SK-N-SH (cell line): ENCODE measurements at regions not wholly inside any gene's neighbourhood (a gene's known extent, or its start where the extent isn't known, plus 50 kb on each side); places are given as distances from the start of the nearest gene placed in this dataset.

Source experiments
- CTCF ChIA-PET: fragments of 300-600, 350-600 bp; formaldehyde crosslinking; extraction: SDS; loops from one replicate; lab custom pipeline; 2021; lab: Yijun Ruan, JAX
- POLR2A ChIA-PET: fragments of 350-600 bp; sonication (Branson Sonifier 250); formaldehyde crosslinking; extraction: SDS; loops from one replicate; lab custom pipeline; 2020; ENCODE audit warnings: antibody characterized with exemption, inconsistent platforms; lab: Yijun Ruan, JAX
- DNase-seq: peaks from one replicate; pipeline ENCODE4 v3.0.0; 2012
- H2AFZ ChIP-seq: fragments of 200-600 bp; sonication (generic); 2 replicates; pipeline ENCODE4 v1.8.1; 2016; ENCODE audit warnings: antibody characterized with exemption, mild to moderate bottlenecking, low read depth
- H3F3A ChIP-seq: fragments of 200-600 bp; sonication (generic); replicated peaks from 2 replicates; pipeline ENCODE3; 2016; ENCODE audit warnings: antibody characterized with exemption, mild to moderate bottlenecking; ENCODE audit not compliant: insufficient read depth
- H3K27ac ChIP-seq, 2 experiments: fragments of 200-500 bp in 1 of 2; fragments of 200-600 bp in 1 of 2; sonication (Bioruptor generic) in 1 of 2; sonication (generic), shearing (Covaris generic) in 1 of 2; 2 replicates each; pipeline versions ENCODE4 v1.5.1 to v1.6.1; 2014 to 2016; ENCODE audit warnings: low read depth in 2 of 2, inconsistent platforms in 1 of 2, low read length in 1 of 2, mild to moderate bottlenecking in 1 of 2, mixed read lengths in 1 of 2
- H3K27me3 ChIP-seq: fragments of 200-600 bp; sonication (generic), shearing (Covaris generic); 2 replicates; pipeline ENCODE4 v1.6.1; 2016; ENCODE audit warnings: mixed run types; ENCODE audit not compliant: insufficient read depth
- H3K36me3 ChIP-seq, 2 experiments: fragments of 200-500 bp in 1 of 2; fragments of 200-600 bp in 1 of 2; sonication (Bioruptor generic) in 1 of 2; sonication (generic) in 1 of 2; replicated peaks in 1 of 2; 2 replicates each; pipeline versions ENCODE3 to v1.5.1; 2014 to 2016; ENCODE audit warnings: low read length in 1 of 2, mild to moderate bottlenecking in 1 of 2; ENCODE audit not compliant: insufficient read depth in 2 of 2, control insufficient read depth in 1 of 2
- H3K4me1 ChIP-seq, 2 experiments: fragments of 200-500 bp in 1 of 2; fragments of 200-600 bp in 1 of 2; sonication (Bioruptor generic) in 1 of 2; sonication (generic), shearing (Covaris generic) in 1 of 2; 2 replicates each; pipeline versions ENCODE4 v1.5.1 to v1.6.1; 2014 to 2016; ENCODE audit warnings: low read depth in 1 of 2, low read length in 1 of 2, mixed run types in 1 of 2; ENCODE audit not compliant: insufficient read depth in 2 of 2, control insufficient read depth in 1 of 2
- H3K4me2 ChIP-seq: fragments of 200-600 bp; sonication (generic), shearing (Covaris generic); 2 replicates; pipeline ENCODE4 v1.6.1; 2017; ENCODE audit warnings: mixed run types
- H3K4me3 ChIP-seq, 2 experiments: fragments of 200-500 bp in 1 of 2; fragments of 200-600 bp in 1 of 2; sonication (Bioruptor generic) in 1 of 2; sonication (generic), shearing (Covaris generic) in 1 of 2; 2 replicates each; pipeline versions ENCODE4 v1.5.1 to v1.8.1; 2014 to 2016; ENCODE audit warnings: low read depth in 2 of 2, inconsistent platforms in 1 of 2, low read length in 1 of 2, mild to moderate bottlenecking in 1 of 2, mixed read lengths in 1 of 2, moderate library complexity in 1 of 2
- H3K79me2 ChIP-seq: fragments of 200-600 bp; sonication (generic); 2 replicates; pipeline ENCODE4 v1.8.1; 2017; ENCODE audit warnings: mild to moderate bottlenecking; ENCODE audit not compliant: insufficient read depth
- H3K9ac ChIP-seq: fragments of 200-600 bp; sonication (generic); 2 replicates; pipeline ENCODE4 v1.6.1; 2017; ENCODE audit warnings: mixed run types
- H3K9me2 ChIP-seq: fragments of 200-600 bp; sonication (generic); 2 replicates; pipeline ENCODE4 v1.6.1; 2017; ENCODE audit warnings: mixed run types
- H3K9me3 ChIP-seq: fragments of 200-600 bp; sonication (generic); 2 replicates; pipeline ENCODE4 v1.6.1; 2017; ENCODE audit warnings: mixed run types, mild to moderate bottlenecking, moderate library complexity
- H4K20me1 ChIP-seq: fragments of 200-600 bp; sonication (generic); 2 replicates; pipeline ENCODE4 v1.6.1; 2017; ENCODE audit warnings: mild to moderate bottlenecking, mixed run types; ENCODE audit not compliant: insufficient read depth
- EP300 ChIP-seq, 2 experiments: IDR thresholded peaks; 2 replicates each; pipeline versions ENCODE4 v1.4.0 to v1.6.1; 2012; ENCODE audit warnings: borderline replicate concordance in 1 of 2, low read depth in 1 of 2, low read length in 1 of 2
- EZH2phosphoT487 ChIP-seq: fragments of 200-600 bp; sonication (generic); IDR thresholded peaks from 2 replicates; pipeline ENCODE4 v1.6.1; 2017; ENCODE audit warnings: low read depth, mixed run types, mild to moderate bottlenecking, antibody characterized with exemption, moderate library complexity, borderline replicate concordance
- FOSL2 ChIP-seq: IDR thresholded peaks from 2 replicates; pipeline ENCODE4 v1.4.0; 2012; ENCODE audit warnings: low read depth, mild to moderate bottlenecking, moderate library complexity, borderline replicate concordance
- FOXM1 ChIP-seq: IDR thresholded peaks from 2 replicates; pipeline ENCODE4 v1.4.0; 2012; ENCODE audit warnings: low read depth, mild to moderate bottlenecking
- JUND ChIP-seq: IDR thresholded peaks from 2 replicates; pipeline ENCODE4 v1.4.0; 2012
- MEF2A ChIP-seq: IDR thresholded peaks from 2 replicates; pipeline ENCODE4 v1.4.0; 2012; ENCODE audit warnings: low read depth, borderline replicate concordance
- MXI1 ChIP-seq: IDR thresholded peaks from 2 replicates; pipeline ENCODE4 v1.6.1; 2012; ENCODE audit warnings: mild to moderate bottlenecking, low read depth, low read length, improper control_type of control experiment
- NFIC ChIP-seq: IDR thresholded peaks from 2 replicates; pipeline ENCODE4 v1.4.0; 2012; ENCODE audit warnings: borderline replicate concordance
- POLR2AphosphoS5 ChIP-seq: IDR thresholded peaks from 2 replicates; pipeline ENCODE4 v1.6.1; 2012; ENCODE audit warnings: low read depth, low read length
- RCOR1 ChIP-seq: fragments of 150-350 bp; IDR thresholded peaks from 2 replicates; pipeline ENCODE4 v1.6.1; 2017; ENCODE audit warnings: antibody characterized with exemption, low read length
- RXRA ChIP-seq: IDR thresholded peaks from 2 replicates; pipeline ENCODE4 v1.4.0; 2012; ENCODE audit warnings: low read depth, mild to moderate bottlenecking, borderline replicate concordance
- SIN3A ChIP-seq: IDR thresholded peaks from 2 replicates; pipeline ENCODE4 v1.6.1; 2012; ENCODE audit warnings: low read depth, mild to moderate bottlenecking, low read length, moderate library complexity, borderline replicate concordance
- SMC3 ChIP-seq: IDR thresholded peaks from 2 replicates; pipeline ENCODE4 v1.6.1; 2012; ENCODE audit warnings: low read depth, low read length, improper control_type of control experiment
- TAF1 ChIP-seq: IDR thresholded peaks from 2 replicates; pipeline ENCODE4 v1.6.1; 2012; ENCODE audit warnings: low read depth, mild to moderate bottlenecking, low read length, moderate library complexity, borderline replicate concordance
- TCF12 ChIP-seq: IDR thresholded peaks from 2 replicates; pipeline ENCODE4 v1.4.0; 2012
- TEAD4 ChIP-seq: IDR thresholded peaks from 2 replicates; pipeline ENCODE4 v1.4.0; 2012; ENCODE audit warnings: mild to moderate bottlenecking, borderline replicate concordance; ENCODE audit not compliant: insufficient read depth
- YY1 ChIP-seq: IDR thresholded peaks from 2 replicates; pipeline ENCODE4 v1.4.0; 2012; ENCODE audit warnings: low read depth, mild to moderate bottlenecking
- WGBS: methylation state at CpG from one replicate; pipeline ENCODE4 v1.1.6; 2017; ENCODE audit warnings: low lambda C conversion rate; 5-methylcytosine and 5-hydroxymethylcytosine counted together
- TF ChIP-seq, protein P1 (sequence below): fragments of 150-350 bp; IDR thresholded peaks from 2 replicates; pipeline ENCODE4 v1.6.1; 2017; ENCODE audit warnings: antibody characterized with exemption, low read length, low read depth, borderline replicate concordance
- TF ChIP-seq, protein P2 (sequence below): IDR thresholded peaks from 2 replicates; pipeline ENCODE4 v1.4.0; 2012; ENCODE audit warnings: low read depth, borderline replicate concordance
- TF ChIP-seq, protein P3 (sequence below): fragments of 150-350 bp; IDR thresholded peaks from 2 replicates; pipeline ENCODE4 v1.6.1; 2016; ENCODE audit warnings: mild to moderate bottlenecking, low read depth, low read length
- TF ChIP-seq, protein P4 (sequence below): IDR thresholded peaks from 2 replicates; pipeline ENCODE4 v1.6.1; 2012; ENCODE audit warnings: mild to moderate bottlenecking, low read depth, low read length, moderate library complexity

DNA sequence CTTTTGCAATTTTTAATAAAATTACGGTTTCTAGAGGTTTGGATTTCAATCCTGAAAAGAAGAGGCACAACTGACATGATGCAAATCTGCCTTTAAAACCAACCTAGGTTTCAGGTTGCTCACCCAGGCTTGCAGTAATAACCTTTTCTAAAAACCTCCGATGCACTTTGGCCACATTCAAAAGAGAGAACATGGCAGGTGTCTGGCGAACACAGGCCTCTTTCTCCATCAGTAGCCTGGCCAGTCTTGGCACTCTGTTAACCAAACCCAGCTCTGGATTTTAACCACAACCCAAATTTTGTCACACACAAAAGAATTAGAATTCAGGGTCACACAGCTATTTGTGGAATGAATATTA is 55.8 kb upstream of the MAFB start:
- Histone ChIP-seq H3K4me3 (no peak overlapping the region), H3K9me3 (no peaks in the 10 kb centered on the region), H3K9me2 (no peaks in the 10 kb centered on the region), H3K27ac (no peak overlapping the region), H3K4me1 (peaks cover 0 to 10% of the 10 kb centered on the region in 2 experiments; a peak in 1 of 4 replicates), H4K20me1 (no peaks in the 10 kb centered on the region), H3F3A (no peaks in the 10 kb centered on the region), H2AFZ (no peak overlapping the region), H3K36me3 (no peaks in the 10 kb centered on the region), H3K4me2 (no peak overlapping the region), H3K27me3 (no peaks in the 10 kb centered on the region), H3K9ac (no peak overlapping the region), H3K79me2 (no peaks in the 10 kb centered on the region)
- ChIA-PET POLR2A (no interaction called here), CTCF (interaction anchor here (1.5 to 2.5 kb wide), 2 partner anchors 201 to 218 kb away, joined by 8 to 11 read pairs; no protein-coding TSS in a partner anchor)
- 37% methylated on average over 3 of the region's 3 CpGs for WGBS
- TF ChIP-seq FOXM1, result no peak
- TF ChIP-seq, protein P1, sequence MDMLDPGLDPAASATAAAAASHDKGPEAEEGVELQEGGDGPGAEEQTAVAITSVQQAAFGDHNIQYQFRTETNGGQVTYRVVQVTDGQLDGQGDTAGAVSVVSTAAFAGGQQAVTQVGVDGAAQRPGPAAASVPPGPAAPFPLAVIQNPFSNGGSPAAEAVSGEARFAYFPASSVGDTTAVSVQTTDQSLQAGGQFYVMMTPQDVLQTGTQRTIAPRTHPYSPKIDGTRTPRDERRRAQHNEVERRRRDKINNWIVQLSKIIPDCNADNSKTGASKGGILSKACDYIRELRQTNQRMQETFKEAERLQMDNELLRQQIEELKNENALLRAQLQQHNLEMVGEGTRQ, result no peak
- no peak for TF ChIP-seq SIN3A
- TF ChIP-seq EP300 (IDR thresholded peaks at IDR 0.05; ENCODE audit: borderline replicate concordance in 1 of 2, low read depth in 1 of 2, low read length in 1 of 2), result no peak
- TF ChIP-seq, protein P2, sequence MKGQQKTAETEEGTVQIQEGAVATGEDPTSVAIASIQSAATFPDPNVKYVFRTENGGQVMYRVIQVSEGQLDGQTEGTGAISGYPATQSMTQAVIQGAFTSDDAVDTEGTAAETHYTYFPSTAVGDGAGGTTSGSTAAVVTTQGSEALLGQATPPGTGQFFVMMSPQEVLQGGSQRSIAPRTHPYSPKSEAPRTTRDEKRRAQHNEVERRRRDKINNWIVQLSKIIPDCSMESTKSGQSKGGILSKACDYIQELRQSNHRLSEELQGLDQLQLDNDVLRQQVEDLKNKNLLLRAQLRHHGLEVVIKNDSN, result no peak
- DNase-seq, result no peak

DNA sequence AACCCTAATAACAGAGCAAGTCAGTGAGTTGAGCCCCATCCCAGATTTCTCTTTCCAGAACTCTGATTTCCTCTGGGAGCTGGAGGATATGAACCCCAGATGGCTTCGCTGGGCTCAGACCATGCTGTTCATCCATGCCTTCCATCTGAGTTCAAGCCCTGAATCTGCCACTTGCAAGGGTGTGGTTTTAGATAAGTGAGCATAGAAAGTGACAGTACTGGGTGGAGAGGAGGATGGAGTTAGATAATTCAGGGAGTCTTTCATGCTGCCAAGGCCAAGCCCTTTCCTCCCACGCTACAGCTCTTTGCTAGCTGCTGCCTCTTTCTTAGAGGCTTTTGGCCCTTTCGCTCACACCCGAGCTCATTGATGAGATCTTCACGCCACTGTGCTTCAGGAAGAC is 57.2 kb upstream of the MAFB start:
- H3K4me3 ChIP-seq, result no peak overlapping the region
- TF ChIP-seq FOSL2 (no peak), EZH2phosphoT487 (no peak), TCF12 (no peak), MXI1 (no peak), TEAD4 (no peak), POLR2AphosphoS5 (no peak), TAF1 (no peak), SMC3 (no peak), EP300 (IDR thresholded peaks at IDR 0.05; ENCODE audit: borderline replicate concordance in 1 of 2, low read depth in 1 of 2, low read length in 1 of 2) (no peak), JUND (no peak), SIN3A (no peak), RCOR1 (no peak), NFIC (no peak), RXRA (no peak), MEF2A (no peak), YY1 (no peak)
- TF ChIP-seq, protein P3, sequence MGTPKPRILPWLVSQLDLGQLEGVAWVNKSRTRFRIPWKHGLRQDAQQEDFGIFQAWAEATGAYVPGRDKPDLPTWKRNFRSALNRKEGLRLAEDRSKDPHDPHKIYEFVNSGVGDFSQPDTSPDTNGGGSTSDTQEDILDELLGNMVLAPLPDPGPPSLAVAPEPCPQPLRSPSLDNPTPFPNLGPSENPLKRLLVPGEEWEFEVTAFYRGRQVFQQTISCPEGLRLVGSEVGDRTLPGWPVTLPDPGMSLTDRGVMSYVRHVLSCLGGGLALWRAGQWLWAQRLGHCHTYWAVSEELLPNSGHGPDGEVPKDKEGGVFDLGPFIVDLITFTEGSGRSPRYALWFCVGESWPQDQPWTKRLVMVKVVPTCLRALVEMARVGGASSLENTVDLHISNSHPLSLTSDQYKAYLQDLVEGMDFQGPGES, result no peak
- TF ChIP-seq, protein P2, result no peak
- TF ChIP-seq, protein P4, sequence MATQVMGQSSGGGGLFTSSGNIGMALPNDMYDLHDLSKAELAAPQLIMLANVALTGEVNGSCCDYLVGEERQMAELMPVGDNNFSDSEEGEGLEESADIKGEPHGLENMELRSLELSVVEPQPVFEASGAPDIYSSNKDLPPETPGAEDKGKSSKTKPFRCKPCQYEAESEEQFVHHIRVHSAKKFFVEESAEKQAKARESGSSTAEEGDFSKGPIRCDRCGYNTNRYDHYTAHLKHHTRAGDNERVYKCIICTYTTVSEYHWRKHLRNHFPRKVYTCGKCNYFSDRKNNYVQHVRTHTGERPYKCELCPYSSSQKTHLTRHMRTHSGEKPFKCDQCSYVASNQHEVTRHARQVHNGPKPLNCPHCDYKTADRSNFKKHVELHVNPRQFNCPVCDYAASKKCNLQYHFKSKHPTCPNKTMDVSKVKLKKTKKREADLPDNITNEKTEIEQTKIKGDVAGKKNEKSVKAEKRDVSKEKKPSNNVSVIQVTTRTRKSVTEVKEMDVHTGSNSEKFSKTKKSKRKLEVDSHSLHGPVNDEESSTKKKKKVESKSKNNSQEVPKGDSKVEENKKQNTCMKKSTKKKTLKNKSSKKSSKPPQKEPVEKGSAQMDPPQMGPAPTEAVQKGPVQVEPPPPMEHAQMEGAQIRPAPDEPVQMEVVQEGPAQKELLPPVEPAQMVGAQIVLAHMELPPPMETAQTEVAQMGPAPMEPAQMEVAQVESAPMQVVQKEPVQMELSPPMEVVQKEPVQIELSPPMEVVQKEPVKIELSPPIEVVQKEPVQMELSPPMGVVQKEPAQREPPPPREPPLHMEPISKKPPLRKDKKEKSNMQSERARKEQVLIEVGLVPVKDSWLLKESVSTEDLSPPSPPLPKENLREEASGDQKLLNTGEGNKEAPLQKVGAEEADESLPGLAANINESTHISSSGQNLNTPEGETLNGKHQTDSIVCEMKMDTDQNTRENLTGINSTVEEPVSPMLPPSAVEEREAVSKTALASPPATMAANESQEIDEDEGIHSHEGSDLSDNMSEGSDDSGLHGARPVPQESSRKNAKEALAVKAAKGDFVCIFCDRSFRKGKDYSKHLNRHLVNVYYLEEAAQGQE, result no peak
- TF ChIP-seq, all 33 proteins: peak for 0
- Histone ChIP-seq H3K9ac (no peak overlapping the region), H3K4me2 (no peak overlapping the region), H3K9me2 (no peaks in the 10 kb centered on the region), H4K20me1 (no peaks in the 10 kb centered on the region), H3K9me3 (no peaks in the 10 kb centered on the region), H3F3A (no peaks in the 10 kb centered on the region), H3K4me1 (peaks cover 0 to 10% of the 10 kb centered on the region in 2 experiments; a peak in 1 of 4 replicates), H3K27ac (no peak overlapping the region), H3K79me2 (no peaks in the 10 kb centered on the region), H3K36me3 (no peaks in the 10 kb centered on the region), H2AFZ (no peak overlapping the region), H3K27me3 (no peaks in the 10 kb centered on the region)
- ChIA-PET POLR2A (no interaction called here), CTCF (interaction anchor here (1.5 to 2.5 kb wide), 2 partner anchors 199 to 217 kb away, joined by 8 to 11 read pairs; no protein-coding TSS in a partner anchor)
- 44% methylated on average over 5 of the region's 5 CpGs for WGBS
- DNase-seq, result no peak
